ENCODE measurements at regions not wholly inside any gene's neighbourhood (a gene's known extent, or its start where the extent isn't known, plus 50 kb on each side); places are given as distances from the start of the nearest gene placed in this dataset.
"Not testable (repeated sequence)": the region's sequence is repeated elsewhere in the genome, so short reads cannot be mapped to it uniquely, and the experiment has no call there.

GRCh38 chr6:93889713-93890112 lies 470.4 kb upstream of the EPHA7 start:
- no peak for DNase-seq (ENCODE audit: extremely low read depth, low read depth)
- no peak overlapping the region for H3K4me3 ChIP-seq (replicated peaks; ENCODE audit: low read depth, low read length)
- TF ChIP-seq, protein P1, sequence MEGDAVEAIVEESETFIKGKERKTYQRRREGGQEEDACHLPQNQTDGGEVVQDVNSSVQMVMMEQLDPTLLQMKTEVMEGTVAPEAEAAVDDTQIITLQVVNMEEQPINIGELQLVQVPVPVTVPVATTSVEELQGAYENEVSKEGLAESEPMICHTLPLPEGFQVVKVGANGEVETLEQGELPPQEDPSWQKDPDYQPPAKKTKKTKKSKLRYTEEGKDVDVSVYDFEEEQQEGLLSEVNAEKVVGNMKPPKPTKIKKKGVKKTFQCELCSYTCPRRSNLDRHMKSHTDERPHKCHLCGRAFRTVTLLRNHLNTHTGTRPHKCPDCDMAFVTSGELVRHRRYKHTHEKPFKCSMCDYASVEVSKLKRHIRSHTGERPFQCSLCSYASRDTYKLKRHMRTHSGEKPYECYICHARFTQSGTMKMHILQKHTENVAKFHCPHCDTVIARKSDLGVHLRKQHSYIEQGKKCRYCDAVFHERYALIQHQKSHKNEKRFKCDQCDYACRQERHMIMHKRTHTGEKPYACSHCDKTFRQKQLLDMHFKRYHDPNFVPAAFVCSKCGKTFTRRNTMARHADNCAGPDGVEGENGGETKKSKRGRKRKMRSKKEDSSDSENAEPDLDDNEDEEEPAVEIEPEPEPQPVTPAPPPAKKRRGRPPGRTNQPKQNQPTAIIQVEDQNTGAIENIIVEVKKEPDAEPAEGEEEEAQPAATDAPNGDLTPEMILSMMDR (IDR thresholded peaks at IDR 0.05; ENCODE audit: low read depth, low read length, missing control alignments): no peak

GRCh38 chr6:93886416-93886815 lies 467.1 kb upstream of the EPHA7 start:
- TF ChIP-seq, protein P1 (IDR thresholded peaks at IDR 0.05; ENCODE audit: low read depth, low read length, missing control alignments): no peak
- no peak overlapping the region for H3K4me3 ChIP-seq (replicated peaks; ENCODE audit: low read depth, low read length)
- DNase-seq (ENCODE audit: extremely low read depth, low read depth): no peak

GRCh38 chr6:93859971-93860370 lies 440.6 kb upstream of the EPHA7 start:
- no peak for DNase-seq (ENCODE audit: extremely low read depth, low read depth)
- no peak overlapping the region for H3K4me3 ChIP-seq (replicated peaks; ENCODE audit: low read depth, low read length)
- TF ChIP-seq, protein P1 (IDR thresholded peaks at IDR 0.05; ENCODE audit: low read depth, low read length, missing control alignments): no peak

DNA sequence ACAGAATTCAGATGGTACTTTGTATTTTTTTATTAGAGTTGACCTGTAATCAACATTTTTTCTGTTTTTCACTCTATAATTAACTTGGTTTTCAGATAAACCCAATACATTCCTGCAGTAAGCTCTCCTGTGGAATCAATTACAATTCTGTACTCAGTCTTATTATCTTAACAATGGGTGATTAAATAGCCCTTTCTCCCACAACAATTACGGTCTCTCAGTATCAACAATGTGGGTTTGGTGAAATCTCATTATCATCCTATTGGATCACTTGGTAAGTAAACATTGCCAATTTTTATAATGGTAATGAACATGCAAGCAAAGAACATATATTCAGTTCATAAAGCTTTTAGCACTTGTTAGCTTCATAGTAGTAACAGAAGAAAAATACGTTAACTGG lies 438.9 kb upstream of the EPHA7 start:
- DNase-seq (ENCODE audit: extremely low read depth, low read depth): no peak
- TF ChIP-seq, protein P1 (IDR thresholded peaks at IDR 0.05; ENCODE audit: low read depth, low read length, missing control alignments): no peak
- no peak overlapping the region for H3K4me3 ChIP-seq (replicated peaks; ENCODE audit: low read depth, low read length)

DNA sequence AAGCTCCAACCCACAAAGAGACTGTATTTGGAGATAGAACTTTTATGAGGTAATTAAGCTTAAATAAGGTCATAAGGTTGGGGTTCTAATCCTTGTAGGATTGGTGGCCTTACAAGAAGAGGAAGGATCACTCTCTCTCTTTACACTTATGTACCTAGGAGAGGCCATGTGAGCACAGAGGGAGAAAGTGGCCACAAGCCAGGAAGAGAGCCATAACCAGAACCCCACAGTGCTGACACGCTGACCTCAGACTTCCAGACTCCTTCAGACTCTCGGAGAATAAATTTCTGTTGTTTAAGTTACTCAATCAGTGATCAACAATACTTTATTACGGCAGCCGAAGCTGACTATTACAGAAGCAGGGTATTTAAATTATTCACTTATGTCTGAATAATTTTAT lies 430.5 kb upstream of the EPHA7 start:
- DNase-seq (ENCODE audit: extremely low read depth, low read depth): no peak
- H3K4me3 ChIP-seq (replicated peaks; ENCODE audit: low read depth, low read length): no peak overlapping the region
- TF ChIP-seq, protein P1 (IDR thresholded peaks at IDR 0.05; ENCODE audit: low read depth, low read length, missing control alignments): no peak

DNA sequence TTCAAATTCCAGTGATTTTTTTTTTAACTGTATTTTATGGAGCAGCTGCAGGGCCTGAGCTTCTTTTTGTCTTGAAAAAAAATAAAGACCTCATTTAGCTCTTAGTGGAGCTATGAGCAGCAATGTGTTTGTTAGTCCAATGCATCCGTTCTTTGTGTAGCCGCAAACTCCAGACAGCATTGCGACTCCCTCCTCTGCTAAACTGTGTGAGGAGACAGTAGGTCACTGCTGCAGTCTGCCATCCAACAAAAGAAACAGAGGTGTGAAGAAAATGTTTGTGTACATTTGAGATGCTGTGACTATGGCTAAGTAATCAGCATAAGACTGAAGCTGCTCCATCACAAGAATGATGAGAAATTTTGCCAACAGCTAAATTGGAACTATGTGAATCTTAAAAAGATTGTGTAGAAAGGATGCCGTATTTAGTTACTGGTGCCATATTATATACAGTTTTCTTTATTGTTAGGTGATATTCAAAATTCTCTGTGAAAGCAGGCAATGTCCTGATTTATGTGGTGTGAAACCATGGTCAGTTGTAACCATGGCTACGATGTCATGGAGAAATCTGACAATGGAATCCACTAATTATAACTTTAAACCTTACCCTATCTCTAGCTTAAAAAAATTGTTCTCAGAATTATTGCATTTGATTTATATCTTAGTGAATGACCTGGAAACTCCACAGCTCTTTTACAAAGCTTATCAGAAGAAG lies 428.8 kb upstream of the EPHA7 start:
- H3K4me3 ChIP-seq (replicated peaks; ENCODE audit: low read depth, low read length): no peak overlapping the region
- no peak for DNase-seq (ENCODE audit: extremely low read depth, low read depth)
- TF ChIP-seq, protein P1 (IDR thresholded peaks at IDR 0.05; ENCODE audit: low read depth, low read length, missing control alignments): no peak

GRCh38 chr6:93842178-93842577 lies 422.8 kb upstream of the EPHA7 start:
- no peak for DNase-seq (ENCODE audit: extremely low read depth, low read depth)
- TF ChIP-seq, protein P1 (IDR thresholded peaks at IDR 0.05; ENCODE audit: low read depth, low read length, missing control alignments): no peak
- H3K4me3 ChIP-seq (replicated peaks; ENCODE audit: low read depth, low read length): no peak overlapping the region

GRCh38 chr6:93835451-93836145 lies 416.2 kb upstream of the EPHA7 start:
- not testable (repeated sequence) for H3K4me3 ChIP-seq (replicated peaks; ENCODE audit: low read depth, low read length); DNase-seq (ENCODE audit: extremely low read depth, low read depth)

GRCh38 chr6:93835026-93835425 lies 415.7 kb upstream of the EPHA7 start:
- not testable (repeated sequence) for DNase-seq (ENCODE audit: extremely low read depth, low read depth); H3K4me3 ChIP-seq (replicated peaks; ENCODE audit: low read depth, low read length)

DNA sequence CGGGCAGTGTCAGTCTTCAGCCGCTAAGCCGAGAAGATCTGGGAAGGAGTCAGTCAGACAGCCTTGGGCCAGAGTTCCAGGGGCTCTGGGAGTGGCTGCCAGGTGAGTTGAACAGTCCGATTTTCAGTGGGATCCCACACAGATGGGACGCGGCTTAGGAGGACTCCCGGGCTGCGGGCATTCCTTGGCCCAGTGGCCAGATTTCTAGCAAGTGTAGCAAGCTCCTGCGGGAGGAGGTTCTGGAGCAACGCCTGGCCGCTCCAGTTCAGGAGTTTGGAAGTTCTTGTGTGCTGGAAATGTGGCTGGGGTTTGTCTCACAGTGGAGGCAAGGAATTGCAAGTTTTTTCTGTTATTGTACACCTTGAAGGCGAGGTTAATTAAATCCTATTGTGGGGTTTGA lies 414.0 kb upstream of the EPHA7 start:
- DNase-seq (ENCODE audit: extremely low read depth, low read depth); H3K4me3 ChIP-seq (replicated peaks; ENCODE audit: low read depth, low read length): not testable (repeated sequence)
